A673 (cell line): ENCODE measurements at regions not wholly inside any gene's neighbourhood (a gene's known extent, or its start where the extent isn't known, plus 50 kb on each side); places are given as distances from the start of the nearest gene placed in this dataset.

ENCODE experiments used
- BruUV-seq: library from RNA; stranded (reverse); fragments of 400-500 nt; replicated peaks from 2 replicates; lab custom pipeline; 2021; lab: Mats Ljungman, UMichigan
- CTCF ChIA-PET: fragments of 300-600 bp; sonication (Branson Sonifier 250); formaldehyde crosslinking; loops from one replicate; lab custom pipeline; 2022; ENCODE audit warnings: antibody characterized with exemption; lab: Charles Lee
- POLR2A ChIA-PET: fragments of 300-600 bp; sonication (Branson Sonifier 250); formaldehyde crosslinking; loops from one replicate; lab custom pipeline; 2022; ENCODE audit warnings: antibody characterized with exemption; ENCODE audit not compliant: low non-redundant PET; lab: Charles Lee
- DNase-seq: peaks from one replicate; pipeline ENCODE4 v3.0.0-alpha.2; 2015; ENCODE audit warnings: low spot score
- H3K27ac ChIP-seq: fragments of 200-600 bp; sonication (generic); 2 replicates; pipeline ENCODE4 v1.5.1; 2016; ENCODE audit warnings: mixed run types, low read depth, mild to moderate bottlenecking, mixed read lengths, antibody characterized with exemption, low read length; ENCODE audit not compliant: poor library complexity, severe bottlenecking
- H3K27me3 ChIP-seq: fragments of 200-600 bp; sonication (generic); replicated peaks from 2 replicates; pipeline ENCODE4 v1.6.1; 2017; ENCODE audit warnings: mixed run types, low read depth, mild to moderate bottlenecking, mixed read lengths, antibody characterized with exemption, low read length; ENCODE audit not compliant: insufficient read depth, poor library complexity
- H3K36me3 ChIP-seq: fragments of 200-600 bp; sonication (generic); 2 replicates; pipeline ENCODE4 v1.6.1; 2016; ENCODE audit warnings: mixed run types, mild to moderate bottlenecking, mixed read lengths, antibody characterized with exemption, low read length; ENCODE audit not compliant: insufficient read depth, poor library complexity, severe bottlenecking
- H3K4me1 ChIP-seq: fragments of 200-600 bp; sonication (generic); 2 replicates; pipeline ENCODE4 v1.6.1; 2017; ENCODE audit warnings: mixed run types, mild to moderate bottlenecking, mixed read lengths, antibody characterized with exemption, low read length; ENCODE audit not compliant: insufficient read depth, poor library complexity, severe bottlenecking
- H3K4me3 ChIP-seq: fragments of 200-600 bp; sonication (generic); 2 replicates; pipeline ENCODE4 v1.5.1; 2016; ENCODE audit warnings: low read depth, mixed run types, mild to moderate bottlenecking, mixed read lengths, low read length; ENCODE audit not compliant: poor library complexity, severe bottlenecking
- H3K9me3 ChIP-seq: fragments of 200-600 bp; sonication (generic); 2 replicates; pipeline ENCODE4 v1.6.1; 2016; ENCODE audit warnings: mixed run types, low read depth, mild to moderate bottlenecking, mixed read lengths, antibody characterized with exemption, low read length; ENCODE audit not compliant: poor library complexity, severe bottlenecking
- CTCF ChIP-seq: fragments of 300-800, 200-600 bp; sonication (generic); conservative IDR thresholded peaks from 2 replicates; pipeline ENCODE4 v1.5.1; 2017; ENCODE audit warnings: low read depth, mild to moderate bottlenecking, antibody characterized with exemption, low read length, moderate library complexity, mixed read lengths
- EZH2 ChIP-seq: fragments of 200-600 bp; sonication (generic); IDR thresholded peaks from 2 replicates; pipeline ENCODE4 v1.6.1; 2017; ENCODE audit warnings: borderline replicate concordance, low read depth, mild to moderate bottlenecking, mixed read lengths, antibody characterized with exemption, low read length; ENCODE audit not compliant: poor library complexity, severe bottlenecking
- intact Hi-C: fragments of 100-400 bp; cut with micrococcal nuclease; formaldehyde crosslinking; loops from one replicate; pipeline ENCODE4 v1.10.0; 2022; ENCODE audit not compliant: unreplicated experiment

DNA sequence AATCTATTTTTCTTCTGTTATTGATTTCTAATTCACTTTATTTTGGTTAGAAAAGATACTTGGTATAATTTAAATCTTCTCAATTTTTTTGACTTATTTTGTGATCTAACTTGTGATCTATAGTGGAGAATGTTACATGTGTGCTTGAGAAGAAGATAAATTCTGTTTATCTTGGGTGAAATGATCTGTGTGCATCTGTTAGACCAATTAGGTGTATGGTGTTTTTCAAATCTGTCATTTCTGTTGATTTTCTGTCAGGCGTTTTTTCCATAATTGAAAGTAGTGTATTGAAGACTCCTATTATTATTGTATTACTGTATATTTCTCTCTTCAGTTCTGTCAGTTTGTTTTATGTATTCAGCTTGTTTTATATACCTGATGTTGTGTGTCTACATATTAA, 1668.3 kb downstream of the PLA2G4A start:
- intact Hi-C loops: no loop called here
- no peak overlapping the region for H3K4me3 ChIP-seq
- POLR2A ChIA-PET: no interaction called here
- CTCF ChIA-PET: no interaction called here
- TF ChIP-seq CTCF: no peak
- no peak for TF ChIP-seq EZH2
- no peak overlapping the region for H3K27ac ChIP-seq
- no peak for DNase-seq
- no TSS peak for BruUV-seq
- H3K36me3 ChIP-seq: no peaks in the 10 kb centered on the region
- H3K4me1 ChIP-seq: no peaks in the 10 kb centered on the region
- no peaks in the 10 kb centered on the region for H3K27me3 ChIP-seq
- peaks cover 4% of the 10 kb centered on the region for H3K9me3 ChIP-seq

DNA sequence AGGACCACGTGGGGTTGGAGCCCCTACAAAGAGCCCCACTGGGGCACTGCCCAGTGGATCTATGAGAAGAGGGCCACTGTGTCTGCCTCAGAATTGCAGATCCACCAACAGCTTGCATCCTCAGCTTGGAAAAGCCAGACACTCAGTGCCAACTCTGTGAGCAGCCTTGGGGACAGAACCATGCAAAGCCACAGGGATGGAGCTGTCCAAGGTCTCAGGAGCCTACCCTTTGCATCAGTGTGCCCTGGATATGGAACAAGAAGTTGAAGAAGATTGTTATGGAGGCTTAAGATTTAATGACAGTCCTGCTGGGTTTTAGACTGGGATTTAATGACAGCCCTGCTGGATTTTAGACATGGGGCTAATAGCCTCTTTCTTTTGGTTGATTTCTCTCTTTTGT, 1670.9 kb downstream of the PLA2G4A start:
- Histone ChIP-seq H3K4me3 (no peak overlapping the region), H3K9me3 (peaks cover 4% of the 10 kb centered on the region), H3K36me3 (no peaks in the 10 kb centered on the region), H3K4me1 (no peaks in the 10 kb centered on the region), H3K27me3 (no peaks in the 10 kb centered on the region), H3K27ac (no peak overlapping the region)
- no peak for DNase-seq
- ChIA-PET POLR2A (no interaction called here), CTCF (no interaction called here)
- TF ChIP-seq CTCF: no peak
- no peak for TF ChIP-seq EZH2
- no TSS peak for BruUV-seq
- intact Hi-C loops: no loop called here

- intact Hi-C loops: no loop called here
- POLR2A ChIA-PET: no interaction called here
- DNase-seq: peak; percentile 82
- H3K36me3 ChIP-seq: no peaks in the 10 kb centered on the region
- no peak overlapping the region for H3K4me3 ChIP-seq
- CTCF ChIA-PET: no interaction called here
- no TSS peak for BruUV-seq
- no peaks in the 10 kb centered on the region for H3K9me3 ChIP-seq
- no peak overlapping the region for H3K27ac ChIP-seq
- TF ChIP-seq CTCF (no peak), EZH2 (no peak)
- H3K4me1 ChIP-seq: peaks cover 8% of the 10 kb centered on the region
- H3K27me3 ChIP-seq: no peaks in the 10 kb centered on the region
These were observed 1686.2 kb downstream of the PLA2G4A start for GRCh38 chr1:188514917-188515316.
